Upper lobe of right lung (tissue), 1 donor: ENCODE measurements at regions not wholly inside any gene's neighbourhood (a gene's known extent, or its start where the extent isn't known, plus 50 kb on each side); places are given as distances from the start of the nearest gene placed in this dataset.
"Not testable (repeated sequence)": the region's sequence is repeated elsewhere in the genome, so short reads cannot be mapped to it uniquely, and the experiment has no call there.

ENCODE experiments used
- ATAC-seq: fragments of 200-7000 bp; cut with Tn5 transposase; one replicate; pipeline ENCODE4 v1.9.1; 2020; ENCODE audit warnings: mild to moderate bottlenecking, moderate library complexity
- DNase-seq: peaks from one replicate; pipeline ENCODE4 v3.0.0-alpha.2; 2020
- H3K27ac ChIP-seq: fragments of 200-600 bp; one replicate; pipeline ENCODE4 v1.8.0; 2022
- H3K27me3 ChIP-seq: fragments of 200-600 bp; one replicate; pipeline ENCODE4 v1.8.0; 2022; ENCODE audit warnings: mild to moderate bottlenecking
- H3K36me3 ChIP-seq: fragments of 200-600 bp; one replicate; pipeline ENCODE4 v1.8.0; 2022
- H3K4me1 ChIP-seq: fragments of 200-600 bp; one replicate; pipeline ENCODE4 v1.8.0; 2022
- H3K4me3 ChIP-seq: fragments of 200-600 bp; one replicate; pipeline ENCODE4 v1.8.0; 2022; ENCODE audit warnings: mild to moderate bottlenecking
- H3K9me3 ChIP-seq: fragments of 200-600 bp; one replicate; pipeline ENCODE4 v1.8.0; 2022
- CTCF ChIP-seq: fragments of 200-600 bp; IDR thresholded peaks from one replicate; pipeline ENCODE4 v1.8.0; 2022; ENCODE audit warnings: antibody characterized with exemption
- intact Hi-C: fragments of 100-400 bp; cut with DNase I; formaldehyde crosslinking; loops from one replicate; pipeline ENCODE4 v1.11.0; 2022
- donor health status: DM: no; HTN: yes; CAD: no; lungs with severe emphysema.

- intact Hi-C loops, result no loop called here
Observed at GRCh38 chr6:68167604-68168003, 467.5 kb upstream of the ADGRB3 start.

GRCh38 chr6:68160812-68161211 lies 474.3 kb upstream of the ADGRB3 start:
- H3K4me1 ChIP-seq, H3K9me3 ChIP-seq, H3K27me3 ChIP-seq, H3K27ac ChIP-seq, intact Hi-C loops, H3K4me3 ChIP-seq, ATAC-seq, H3K36me3 ChIP-seq, DNase-seq: not testable (repeated sequence)

More at GRCh38 chr6:68167604-68168003, 467.5 kb upstream of the ADGRB3 start:
- DNase-seq (no peak), ATAC-seq (no peak)
- no peaks in the 10 kb centered on the region for H3K36me3 ChIP-seq
- no peak overlapping the region for H3K4me3 ChIP-seq
- no peaks in the 10 kb centered on the region for H3K27me3 ChIP-seq
- no peak overlapping the region for H3K27ac ChIP-seq
- no peak for TF ChIP-seq CTCF
- H3K4me1 ChIP-seq, result no peaks in the 10 kb centered on the region
- H3K9me3 ChIP-seq, result no peaks in the 10 kb centered on the region

GRCh38 chr6:68160348-68160747 lies 474.7 kb upstream of the ADGRB3 start:
- no peaks in the 10 kb centered on the region for H3K36me3 ChIP-seq
- DNase-seq (no peak), ATAC-seq (no peak)
- H3K27ac ChIP-seq, result no peak overlapping the region
- H3K27me3 ChIP-seq, result no peaks in the 10 kb centered on the region
- no peak overlapping the region for H3K4me3 ChIP-seq
- no peak for TF ChIP-seq CTCF
- H3K9me3 ChIP-seq, result no peaks in the 10 kb centered on the region
- intact Hi-C loops, result no loop called here
- H3K4me1 ChIP-seq, result no peaks in the 10 kb centered on the region

- intact Hi-C loops, result no loop called here
- H3K4me3 ChIP-seq, result no peak overlapping the region
- H3K4me1 ChIP-seq, result no peaks in the 10 kb centered on the region
- no peaks in the 10 kb centered on the region for H3K9me3 ChIP-seq
- H3K27me3 ChIP-seq, result no peaks in the 10 kb centered on the region
- no peak overlapping the region for H3K27ac ChIP-seq
- TF ChIP-seq CTCF, result no peak
- H3K36me3 ChIP-seq, result no peaks in the 10 kb centered on the region
- DNase-seq, result no peak
- ATAC-seq, result no peak
Observed at GRCh38 chr6:68159433-68159832, 475.6 kb upstream of the ADGRB3 start.

GRCh38 chr6:68158256-68158655 lies 476.8 kb upstream of the ADGRB3 start:
- Histone ChIP-seq H3K9me3 (no peaks in the 10 kb centered on the region), H3K36me3 (no peaks in the 10 kb centered on the region), H3K4me1 (no peaks in the 10 kb centered on the region), H3K27me3 (no peaks in the 10 kb centered on the region), H3K27ac (no peak overlapping the region), H3K4me3 (no peak overlapping the region)
- ATAC-seq (no peak), DNase-seq (no peak)
- intact Hi-C loops, result no loop called here
- no peak for TF ChIP-seq CTCF

- H3K9me3 ChIP-seq, result no peaks in the 10 kb centered on the region
- no peak overlapping the region for H3K4me3 ChIP-seq
- intact Hi-C loops, result no loop called here
- TF ChIP-seq CTCF, result no peak
- no peak for ATAC-seq
- H3K4me1 ChIP-seq, result no peaks in the 10 kb centered on the region
- H3K27ac ChIP-seq, result no peak overlapping the region
- H3K27me3 ChIP-seq, result no peaks in the 10 kb centered on the region
- no peak for DNase-seq
- H3K36me3 ChIP-seq, result no peaks in the 10 kb centered on the region
Observed at GRCh38 chr6:68144667-68145066, 490.4 kb upstream of the ADGRB3 start.
